ENCODE measurements at regions not wholly inside any gene's neighbourhood (a gene's known extent, or its start where the extent isn't known, plus 50 kb on each side); places are given as distances from the start of the nearest gene placed in this dataset.

DNA sequence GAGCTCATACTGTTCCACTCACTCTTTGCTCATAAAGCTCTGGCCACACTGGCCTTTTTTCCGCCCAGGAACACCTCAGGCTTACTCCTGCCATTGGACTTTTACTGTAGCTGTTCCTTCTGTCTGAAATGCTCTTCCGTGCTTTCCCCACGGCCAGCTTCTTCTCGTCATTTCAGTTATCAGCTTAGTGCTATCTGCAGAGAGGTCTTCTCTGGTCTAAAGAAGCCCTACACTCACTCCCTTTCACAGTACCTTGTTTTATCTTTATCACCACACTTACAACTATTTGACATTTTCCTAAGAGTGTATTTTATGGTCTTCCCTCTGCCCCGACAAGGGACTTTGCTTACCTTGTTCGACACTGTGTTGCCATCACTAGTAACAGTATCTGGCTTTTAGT lies 388.1 kb upstream of the SPRED2 start:
- TF ChIP-seq, protein P1, sequence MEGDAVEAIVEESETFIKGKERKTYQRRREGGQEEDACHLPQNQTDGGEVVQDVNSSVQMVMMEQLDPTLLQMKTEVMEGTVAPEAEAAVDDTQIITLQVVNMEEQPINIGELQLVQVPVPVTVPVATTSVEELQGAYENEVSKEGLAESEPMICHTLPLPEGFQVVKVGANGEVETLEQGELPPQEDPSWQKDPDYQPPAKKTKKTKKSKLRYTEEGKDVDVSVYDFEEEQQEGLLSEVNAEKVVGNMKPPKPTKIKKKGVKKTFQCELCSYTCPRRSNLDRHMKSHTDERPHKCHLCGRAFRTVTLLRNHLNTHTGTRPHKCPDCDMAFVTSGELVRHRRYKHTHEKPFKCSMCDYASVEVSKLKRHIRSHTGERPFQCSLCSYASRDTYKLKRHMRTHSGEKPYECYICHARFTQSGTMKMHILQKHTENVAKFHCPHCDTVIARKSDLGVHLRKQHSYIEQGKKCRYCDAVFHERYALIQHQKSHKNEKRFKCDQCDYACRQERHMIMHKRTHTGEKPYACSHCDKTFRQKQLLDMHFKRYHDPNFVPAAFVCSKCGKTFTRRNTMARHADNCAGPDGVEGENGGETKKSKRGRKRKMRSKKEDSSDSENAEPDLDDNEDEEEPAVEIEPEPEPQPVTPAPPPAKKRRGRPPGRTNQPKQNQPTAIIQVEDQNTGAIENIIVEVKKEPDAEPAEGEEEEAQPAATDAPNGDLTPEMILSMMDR (IDR thresholded peaks at IDR 0.05; ENCODE audit: poor library complexity): no peak
- TF ChIP-seq EZH2phosphoT487 (IDR thresholded peaks at IDR 0.05; ENCODE audit: low read depth, severe bottlenecking, unreplicated experiment): no peak
- TF ChIP-seq EZH2 (IDR thresholded peaks at IDR 0.05; ENCODE audit: borderline replicate concordance): no peak
